Astrocyte of the spinal cord (primary cell): ENCODE measurements at regions not wholly inside any gene's neighbourhood (a gene's known extent, or its start where the extent isn't known, plus 50 kb on each side); places are given as distances from the start of the nearest gene placed in this dataset.
A peak's percentile ranks its signal among the peaks of the same experiment; 100 is the strongest.

Experiments used
- DNase-seq: peaks from one replicate; pipeline ENCODE4 v3.0.0; 2011; ENCODE audit warnings: low read depth, low spot score
- H3K4me3 ChIP-seq: 2 replicates; pipeline ENCODE4 v1.5.1; 2011; ENCODE audit warnings: low read depth, mild to moderate bottlenecking, low read length, moderate library complexity
- in situ Hi-C: cut with HindIII; loops from 2 replicates; pipeline ENCODE4 v1.10.0; 2017; ENCODE audit warnings: low sequenced_read_pairs
- TF ChIP-seq, protein P1 (sequence below): IDR thresholded peaks from 2 replicates; pipeline ENCODE4 v1.5.1; 2012; ENCODE audit warnings: low read depth, mild to moderate bottlenecking, low read length, inconsistent platforms

DNA sequence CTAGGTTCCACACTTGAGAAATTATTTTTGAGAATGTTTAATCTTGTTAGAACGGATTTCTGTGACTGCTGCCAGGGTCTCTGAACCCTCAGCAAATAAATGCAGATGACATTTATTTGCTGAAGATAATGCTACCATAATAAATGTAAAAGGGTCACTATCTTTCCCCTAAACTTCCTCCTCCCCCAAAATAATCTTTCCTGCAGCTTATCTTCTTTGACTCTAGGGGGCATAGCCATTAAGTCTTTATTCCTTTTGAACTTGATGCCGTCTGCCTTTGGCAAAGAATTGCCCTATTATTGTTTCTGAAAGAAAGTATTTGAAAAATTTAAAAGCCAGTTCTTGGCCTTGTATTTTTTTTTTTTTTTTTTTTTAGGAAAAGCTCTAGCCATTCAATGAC lies 63.6 kb upstream of the ACSL3 start:
- no peak overlapping the region for H3K4me3 ChIP-seq
- DNase-seq = peak; percentile 39
- in situ Hi-C loops = no loop called here
- TF ChIP-seq, protein P1, sequence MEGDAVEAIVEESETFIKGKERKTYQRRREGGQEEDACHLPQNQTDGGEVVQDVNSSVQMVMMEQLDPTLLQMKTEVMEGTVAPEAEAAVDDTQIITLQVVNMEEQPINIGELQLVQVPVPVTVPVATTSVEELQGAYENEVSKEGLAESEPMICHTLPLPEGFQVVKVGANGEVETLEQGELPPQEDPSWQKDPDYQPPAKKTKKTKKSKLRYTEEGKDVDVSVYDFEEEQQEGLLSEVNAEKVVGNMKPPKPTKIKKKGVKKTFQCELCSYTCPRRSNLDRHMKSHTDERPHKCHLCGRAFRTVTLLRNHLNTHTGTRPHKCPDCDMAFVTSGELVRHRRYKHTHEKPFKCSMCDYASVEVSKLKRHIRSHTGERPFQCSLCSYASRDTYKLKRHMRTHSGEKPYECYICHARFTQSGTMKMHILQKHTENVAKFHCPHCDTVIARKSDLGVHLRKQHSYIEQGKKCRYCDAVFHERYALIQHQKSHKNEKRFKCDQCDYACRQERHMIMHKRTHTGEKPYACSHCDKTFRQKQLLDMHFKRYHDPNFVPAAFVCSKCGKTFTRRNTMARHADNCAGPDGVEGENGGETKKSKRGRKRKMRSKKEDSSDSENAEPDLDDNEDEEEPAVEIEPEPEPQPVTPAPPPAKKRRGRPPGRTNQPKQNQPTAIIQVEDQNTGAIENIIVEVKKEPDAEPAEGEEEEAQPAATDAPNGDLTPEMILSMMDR = peak; percentile 61

DNA sequence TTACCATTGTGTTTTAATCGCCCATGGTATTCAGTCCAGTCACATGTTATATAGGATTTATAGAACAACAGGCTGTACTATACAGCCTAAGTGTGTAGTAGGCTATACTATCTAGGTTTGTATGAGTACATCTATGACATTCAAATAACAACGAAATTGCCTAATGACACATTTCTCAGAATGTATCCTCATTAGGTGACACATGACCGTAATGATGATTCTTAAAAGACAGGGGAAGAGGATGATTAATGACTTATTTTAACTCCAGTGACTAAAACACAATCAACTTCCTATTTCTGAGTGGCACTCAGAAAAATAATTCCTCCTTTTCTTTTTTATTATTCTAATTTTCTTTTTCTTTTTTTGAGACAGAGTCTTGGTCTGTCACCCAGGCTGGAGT lies 63.0 kb upstream of the ACSL3 start:
- TF ChIP-seq, protein P1 = no peak
- no peak for DNase-seq
- H3K4me3 ChIP-seq = no peak overlapping the region
- in situ Hi-C loops = no loop called here

GRCh38 chr2:222798528-222798927 lies 62.3 kb upstream of the ACSL3 start:
- in situ Hi-C loops = no loop called here
- H3K4me3 ChIP-seq = no peak overlapping the region
- TF ChIP-seq, protein P1 = no peak
- no peak for DNase-seq

- in situ Hi-C loops = no loop called here
- TF ChIP-seq, protein P1 = no peak
- no peak overlapping the region for H3K4me3 ChIP-seq
- DNase-seq = no peak
These were observed 61.4 kb upstream of the ACSL3 start for GRCh38 chr2:222799262-222799918.

DNA sequence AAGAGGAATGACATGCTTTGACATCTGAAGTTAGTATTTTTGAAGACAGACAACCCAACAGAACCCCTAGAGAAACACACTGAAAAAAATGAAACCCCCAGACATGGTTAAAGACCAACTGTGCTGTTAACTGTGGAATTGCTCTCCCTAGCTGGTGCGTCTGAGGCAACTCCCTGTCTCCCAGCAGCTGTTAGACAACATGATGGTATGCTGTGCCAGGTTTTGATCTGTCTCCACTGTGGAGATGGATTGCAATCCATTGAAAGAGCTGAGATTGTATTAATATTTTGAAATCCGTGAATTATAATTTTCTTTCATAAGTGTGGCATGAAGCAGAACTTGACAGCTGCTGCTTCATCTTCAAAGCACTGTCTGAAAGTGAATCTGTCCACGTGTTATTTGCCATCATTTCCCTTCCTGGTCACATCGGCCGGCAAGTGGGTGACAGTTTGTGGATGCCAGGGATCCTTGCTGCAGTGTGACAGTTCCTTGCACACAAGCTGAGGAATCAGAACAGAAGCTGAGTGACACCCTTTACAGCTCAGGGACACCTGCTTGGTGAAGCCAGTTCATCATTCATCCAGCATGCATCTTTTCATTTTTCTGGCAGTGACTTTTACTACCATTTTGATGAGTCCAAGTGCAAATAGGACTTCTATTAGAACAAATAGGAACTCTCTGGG lies 58.2 kb upstream of the ACSL3 start:
- in situ Hi-C loops = no loop called here
- H3K4me3 ChIP-seq = no peak overlapping the region
- TF ChIP-seq, protein P1 = no peak
- DNase-seq = no peak

DNA sequence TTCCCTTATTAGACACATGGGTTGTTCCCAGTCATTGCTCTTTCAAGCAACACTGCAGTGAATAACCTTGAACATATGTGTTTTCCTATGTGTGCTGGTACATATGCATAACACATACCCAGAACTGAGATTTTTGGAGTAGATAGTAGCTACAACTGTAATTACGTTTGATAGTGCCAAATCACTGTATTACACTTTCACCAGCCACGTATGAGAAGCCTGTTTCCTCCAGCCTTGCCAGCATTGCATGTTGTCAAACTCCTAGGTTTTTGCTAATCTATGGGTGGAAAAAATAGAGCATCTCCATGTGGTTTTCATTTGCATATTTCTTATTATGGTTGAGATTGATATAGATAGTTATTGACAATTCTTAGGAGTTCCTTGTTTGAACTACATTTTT lies 56.5 kb upstream of the ACSL3 start:
- in situ Hi-C loops = no loop called here
- TF ChIP-seq, protein P1 = no peak
- DNase-seq = no peak
- H3K4me3 ChIP-seq = no peak overlapping the region
